Type B pancreatic cell (in vitro differentiated cells): ENCODE measurements at regions not wholly inside any gene's neighbourhood (a gene's known extent, or its start where the extent isn't known, plus 50 kb on each side); places are given as distances from the start of the nearest gene placed in this dataset.

Source experiments
- DNase-seq: peaks from one replicate; pipeline ENCODE4 v3.0.0; 2021; ENCODE audit warnings: mixed read lengths; ENCODE audit not compliant: unreplicated experiment; ENCODE audit errors: extremely low spot score
- H3K27ac Mint-ChIP-seq: 2 replicates; pipeline ENCODE4 v1.8.0; 2021; ENCODE audit warnings: mild to moderate bottlenecking, mixed read lengths
- H3K27me3 Mint-ChIP-seq: 2 replicates; pipeline ENCODE4 v1.8.0; 2021; ENCODE audit warnings: mixed read lengths
- H3K36me3 Mint-ChIP-seq: 2 replicates; pipeline ENCODE4 v1.8.0; 2021; ENCODE audit warnings: mixed read lengths
- H3K4me1 Mint-ChIP-seq: one replicate; pipeline ENCODE4 v1.8.0; 2021; ENCODE audit warnings: mixed read lengths; ENCODE audit not compliant: unreplicated experiment
- H3K4me3 Mint-ChIP-seq: 2 replicates; pipeline ENCODE4 v1.8.0; 2021; ENCODE audit warnings: mild to moderate bottlenecking, mixed read lengths
- H3K9me3 Mint-ChIP-seq: 2 replicates; pipeline ENCODE4 v1.8.0; 2021; ENCODE audit warnings: mixed read lengths
- TF ChIP-seq, protein P1 (sequence below): fragments of 200-600 bp; sonication (generic); conservative IDR thresholded peaks from 2 replicates; pipeline ENCODE4 v1.5.0; 2021; ENCODE audit warnings: antibody characterized with exemption, mild to moderate bottlenecking

DNA sequence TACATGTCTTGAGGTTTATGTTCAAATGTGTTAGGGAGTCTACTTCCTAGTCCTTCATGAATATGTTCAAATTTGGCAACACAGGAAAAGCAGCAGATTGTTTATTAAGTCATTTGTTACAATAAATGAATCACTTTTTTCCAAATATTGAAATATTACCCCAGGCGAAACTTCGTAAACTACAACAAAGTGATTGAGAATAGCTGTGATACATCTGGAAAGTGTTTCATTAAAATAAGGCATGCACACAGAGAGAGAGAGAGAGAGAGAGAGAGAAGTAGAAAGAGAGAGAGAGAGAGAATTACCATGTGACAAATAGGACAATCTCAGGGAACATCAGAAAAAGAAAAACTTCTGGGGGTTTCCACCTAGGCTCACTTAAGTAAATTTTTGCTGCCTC is 363.1 kb upstream of the PTCHD4 start:
- TF ChIP-seq, protein P1, sequence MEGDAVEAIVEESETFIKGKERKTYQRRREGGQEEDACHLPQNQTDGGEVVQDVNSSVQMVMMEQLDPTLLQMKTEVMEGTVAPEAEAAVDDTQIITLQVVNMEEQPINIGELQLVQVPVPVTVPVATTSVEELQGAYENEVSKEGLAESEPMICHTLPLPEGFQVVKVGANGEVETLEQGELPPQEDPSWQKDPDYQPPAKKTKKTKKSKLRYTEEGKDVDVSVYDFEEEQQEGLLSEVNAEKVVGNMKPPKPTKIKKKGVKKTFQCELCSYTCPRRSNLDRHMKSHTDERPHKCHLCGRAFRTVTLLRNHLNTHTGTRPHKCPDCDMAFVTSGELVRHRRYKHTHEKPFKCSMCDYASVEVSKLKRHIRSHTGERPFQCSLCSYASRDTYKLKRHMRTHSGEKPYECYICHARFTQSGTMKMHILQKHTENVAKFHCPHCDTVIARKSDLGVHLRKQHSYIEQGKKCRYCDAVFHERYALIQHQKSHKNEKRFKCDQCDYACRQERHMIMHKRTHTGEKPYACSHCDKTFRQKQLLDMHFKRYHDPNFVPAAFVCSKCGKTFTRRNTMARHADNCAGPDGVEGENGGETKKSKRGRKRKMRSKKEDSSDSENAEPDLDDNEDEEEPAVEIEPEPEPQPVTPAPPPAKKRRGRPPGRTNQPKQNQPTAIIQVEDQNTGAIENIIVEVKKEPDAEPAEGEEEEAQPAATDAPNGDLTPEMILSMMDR = no peak
- Mint-ChIP-seq H3K4me3 (no peak overlapping the region), H3K4me1 (no peaks in the 10 kb centered on the region), H3K27ac (no peak overlapping the region), H3K9me3 (no peaks in the 10 kb centered on the region), H3K27me3 (no peaks in the 10 kb centered on the region), H3K36me3 (no peaks in the 10 kb centered on the region)
- DNase-seq = no peak

GRCh38 chr6:48472535-48472934 is 361.5 kb upstream of the PTCHD4 start:
- H3K27me3 Mint-ChIP-seq = no peaks in the 10 kb centered on the region
- H3K36me3 Mint-ChIP-seq = no peaks in the 10 kb centered on the region

DNA sequence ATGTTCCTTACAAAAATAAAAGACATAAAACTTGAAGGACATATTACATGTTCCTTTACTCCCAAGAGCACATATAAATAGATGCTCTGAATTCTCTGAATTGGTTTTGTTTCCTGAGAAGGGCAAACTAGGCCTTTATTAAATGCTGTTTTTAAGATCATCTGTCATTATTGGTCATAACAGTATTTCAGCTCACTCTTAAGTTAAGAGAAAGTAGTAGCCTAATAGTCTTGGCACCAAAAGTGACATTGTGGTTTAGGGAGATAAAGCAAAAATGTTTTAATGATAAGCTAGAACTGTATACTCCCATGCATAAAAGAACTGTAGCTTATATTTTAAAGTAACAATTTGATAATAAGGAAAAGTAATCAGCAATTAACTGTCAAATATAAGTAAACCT is 361.1 kb upstream of the PTCHD4 start:
- Mint-ChIP-seq H3K9me3 (no peaks in the 10 kb centered on the region), H3K27ac (no peak overlapping the region), H3K36me3 (no peaks in the 10 kb centered on the region), H3K4me3 (no peak overlapping the region), H3K27me3 (no peaks in the 10 kb centered on the region), H3K4me1 (no peaks in the 10 kb centered on the region)
- TF ChIP-seq, protein P1 = no peak
- DNase-seq = no peak

More at GRCh38 chr6:48472535-48472934, 361.5 kb upstream of the PTCHD4 start:
- Mint-ChIP-seq H3K4me1 (no peaks in the 10 kb centered on the region), H3K4me3 (no peak overlapping the region), H3K27ac (no peak overlapping the region), H3K9me3 (no peaks in the 10 kb centered on the region)
- no peak for DNase-seq
- TF ChIP-seq, protein P1 = no peak

DNA sequence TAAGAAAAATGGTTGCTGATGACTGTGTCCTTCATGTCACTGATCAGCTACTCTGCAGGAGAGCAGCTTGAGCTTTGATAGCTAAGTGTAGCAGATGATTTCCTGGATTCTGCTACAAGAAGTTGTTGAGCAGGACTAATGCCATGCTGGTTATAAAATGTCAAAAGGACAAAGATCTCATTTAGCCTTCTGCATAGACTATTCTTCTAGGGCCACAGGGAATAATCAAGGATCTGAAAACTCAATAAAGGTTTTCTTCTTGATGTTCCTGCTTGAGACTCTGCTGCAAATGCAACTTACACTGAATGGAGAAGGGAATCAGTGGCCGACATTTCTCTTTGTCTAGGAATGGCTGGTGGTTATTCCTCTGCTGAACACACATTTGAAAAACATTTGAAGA is 360.3 kb upstream of the PTCHD4 start:
- no peaks in the 10 kb centered on the region for H3K27me3 Mint-ChIP-seq
- no peak for DNase-seq
- no peaks in the 10 kb centered on the region for H3K4me1 Mint-ChIP-seq
- H3K9me3 Mint-ChIP-seq = peaks cover 2% of the 10 kb centered on the region
- H3K4me3 Mint-ChIP-seq = no peak overlapping the region
- TF ChIP-seq, protein P1 = no peak
- H3K27ac Mint-ChIP-seq = no peak overlapping the region
- no peaks in the 10 kb centered on the region for H3K36me3 Mint-ChIP-seq

- H3K27me3 Mint-ChIP-seq = no peaks in the 10 kb centered on the region
- DNase-seq = no peak
- H3K36me3 Mint-ChIP-seq = no peaks in the 10 kb centered on the region
- TF ChIP-seq, protein P1 = peak; percentile 18
- no peak overlapping the region for H3K27ac Mint-ChIP-seq
- H3K4me3 Mint-ChIP-seq = no peak overlapping the region
- H3K9me3 Mint-ChIP-seq = no peaks in the 10 kb centered on the region
- no peaks in the 10 kb centered on the region for H3K4me1 Mint-ChIP-seq
Measured at GRCh38 chr6:48449002-48449401, 338.0 kb upstream of the PTCHD4 start.

GRCh38 chr6:48447251-48447650 is 336.3 kb upstream of the PTCHD4 start:
- H3K9me3 Mint-ChIP-seq = no peaks in the 10 kb centered on the region
- no peaks in the 10 kb centered on the region for H3K36me3 Mint-ChIP-seq
- no peak for DNase-seq
- no peaks in the 10 kb centered on the region for H3K27me3 Mint-ChIP-seq
- TF ChIP-seq, protein P1 = no peak
- H3K4me1 Mint-ChIP-seq = no peaks in the 10 kb centered on the region
- no peak overlapping the region for H3K4me3 Mint-ChIP-seq
- no peak overlapping the region for H3K27ac Mint-ChIP-seq
